GM12873 (cell line): ENCODE measurements at regions not wholly inside any gene's neighbourhood (a gene's known extent, or its start where the extent isn't known, plus 50 kb on each side); places are given as distances from the start of the nearest gene placed in this dataset.

ENCODE experiments used
- TF ChIP-seq, protein P1 (sequence below): IDR thresholded peaks from 2 replicates; pipeline ENCODE4 v1.5.1; 2012; ENCODE audit warnings: low read depth, mild to moderate bottlenecking, moderate library complexity, low read length, control low read depth; ENCODE audit not compliant: insufficient read depth; ENCODE audit errors: missing control alignments

DNA sequence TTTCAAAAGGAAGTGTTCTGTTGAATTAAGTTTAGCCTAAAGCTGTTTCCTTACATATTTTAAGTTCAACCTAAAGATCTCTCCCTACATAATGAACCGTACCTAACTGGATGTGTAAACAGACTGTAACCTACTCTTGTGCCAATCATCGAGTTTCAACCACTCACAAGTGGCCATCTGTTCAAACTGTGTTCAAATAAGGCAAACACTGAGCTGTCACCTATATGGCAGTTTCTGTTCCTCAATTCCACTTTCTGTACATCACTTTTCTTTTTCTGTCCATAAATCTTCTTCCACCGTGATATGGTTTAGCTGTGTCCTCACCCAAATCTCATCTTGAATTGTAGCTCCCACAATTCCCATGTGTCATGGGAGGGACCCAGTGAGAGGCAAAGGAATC is 428.6 kb downstream of the HACE1 start:
- TF ChIP-seq, protein P1, sequence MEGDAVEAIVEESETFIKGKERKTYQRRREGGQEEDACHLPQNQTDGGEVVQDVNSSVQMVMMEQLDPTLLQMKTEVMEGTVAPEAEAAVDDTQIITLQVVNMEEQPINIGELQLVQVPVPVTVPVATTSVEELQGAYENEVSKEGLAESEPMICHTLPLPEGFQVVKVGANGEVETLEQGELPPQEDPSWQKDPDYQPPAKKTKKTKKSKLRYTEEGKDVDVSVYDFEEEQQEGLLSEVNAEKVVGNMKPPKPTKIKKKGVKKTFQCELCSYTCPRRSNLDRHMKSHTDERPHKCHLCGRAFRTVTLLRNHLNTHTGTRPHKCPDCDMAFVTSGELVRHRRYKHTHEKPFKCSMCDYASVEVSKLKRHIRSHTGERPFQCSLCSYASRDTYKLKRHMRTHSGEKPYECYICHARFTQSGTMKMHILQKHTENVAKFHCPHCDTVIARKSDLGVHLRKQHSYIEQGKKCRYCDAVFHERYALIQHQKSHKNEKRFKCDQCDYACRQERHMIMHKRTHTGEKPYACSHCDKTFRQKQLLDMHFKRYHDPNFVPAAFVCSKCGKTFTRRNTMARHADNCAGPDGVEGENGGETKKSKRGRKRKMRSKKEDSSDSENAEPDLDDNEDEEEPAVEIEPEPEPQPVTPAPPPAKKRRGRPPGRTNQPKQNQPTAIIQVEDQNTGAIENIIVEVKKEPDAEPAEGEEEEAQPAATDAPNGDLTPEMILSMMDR = no peak

DNA sequence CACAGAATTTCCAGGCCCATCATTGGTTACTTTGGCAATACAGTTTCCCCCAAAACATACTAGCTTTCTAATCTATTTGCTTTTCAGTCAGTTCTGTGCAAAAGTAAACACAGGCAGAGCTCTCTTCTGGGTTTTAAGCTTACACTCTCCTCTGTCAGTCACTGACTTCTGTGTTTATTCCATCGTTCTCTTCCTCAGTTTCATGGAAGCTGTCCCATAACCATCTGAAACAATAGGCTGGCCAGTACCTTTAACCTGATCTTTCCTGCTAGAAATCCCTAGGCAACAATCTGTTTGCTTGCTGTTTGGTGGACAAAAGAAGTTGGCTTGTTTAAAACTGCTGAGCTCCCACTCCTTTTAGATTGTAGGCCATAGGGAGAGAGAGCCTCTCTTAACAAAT is 431.5 kb downstream of the HACE1 start:
- TF ChIP-seq, protein P1 = no peak

GRCh38 chr6:104423691-104424090 is 436.0 kb downstream of the HACE1 start:
- TF ChIP-seq, protein P1 = no peak

DNA sequence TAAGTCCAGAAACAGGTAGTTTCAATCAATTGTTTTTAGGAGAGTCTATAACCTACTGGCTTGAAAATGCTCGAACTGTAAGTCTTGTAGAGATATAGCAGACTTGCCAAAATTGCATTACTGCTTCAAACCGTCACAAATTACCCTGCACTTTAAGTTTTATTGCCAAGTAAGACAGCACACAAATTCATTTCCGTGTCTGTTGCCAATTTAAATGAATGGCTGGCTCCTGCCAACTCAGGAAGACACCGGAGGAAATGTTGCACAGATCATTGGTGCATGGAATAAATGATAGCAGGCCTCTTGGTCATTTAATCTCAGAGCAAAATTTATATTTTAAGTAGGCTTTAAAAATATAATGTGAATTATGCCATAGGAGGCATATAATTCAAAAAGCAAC is 438.1 kb downstream of the HACE1 start:
- TF ChIP-seq, protein P1 = no peak

- TF ChIP-seq, protein P1 = no peak
Observed at GRCh38 chr6:104418839-104419238, 440.9 kb downstream of the HACE1 start.

DNA sequence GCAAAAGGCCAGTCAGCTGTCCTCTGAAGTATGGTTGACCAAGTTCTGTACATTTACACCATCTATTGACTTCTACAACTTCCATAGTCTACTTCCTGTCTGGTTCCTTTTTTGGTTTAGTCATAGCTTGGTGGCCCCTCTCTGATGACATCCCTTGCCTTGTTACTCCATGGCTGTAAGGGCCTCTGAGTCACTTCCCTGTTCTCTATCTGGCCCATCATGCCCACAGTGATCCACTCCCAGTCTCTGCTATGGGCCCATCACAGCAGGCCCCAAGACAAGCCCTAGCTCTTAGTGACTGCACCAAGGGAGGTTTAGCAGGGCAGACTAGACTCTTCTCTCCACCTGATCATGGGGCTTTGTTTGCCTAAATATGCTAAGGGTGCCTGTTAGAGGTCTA is 441.6 kb downstream of the HACE1 start:
- TF ChIP-seq, protein P1 = no peak

DNA sequence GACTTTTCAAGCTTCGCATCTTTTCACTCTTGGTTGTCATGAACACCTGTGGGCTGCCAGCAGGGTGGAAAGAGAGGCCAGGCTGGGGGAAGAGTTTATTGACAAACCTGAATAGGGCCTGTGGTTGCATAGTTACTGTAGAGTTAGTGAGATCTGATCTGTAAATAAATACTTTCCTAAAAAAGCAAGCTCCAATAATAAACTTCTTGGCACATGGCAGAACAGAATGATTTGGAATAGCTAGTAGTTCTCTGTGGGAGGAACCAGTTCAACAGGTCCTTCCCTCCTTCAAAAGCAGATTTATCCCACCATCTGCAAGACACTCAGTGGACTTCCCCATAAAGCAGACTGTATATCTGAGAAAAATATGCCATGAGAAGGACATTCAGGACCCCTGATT is 445.0 kb downstream of the HACE1 start:
- TF ChIP-seq, protein P1 = no peak
